SU-DHL-6 (cell line): ENCODE measurements at regions not wholly inside any gene's neighbourhood (a gene's known extent, or its start where the extent isn't known, plus 50 kb on each side); places are given as distances from the start of the nearest gene placed in this dataset.

Experiments used
- CTCF ChIP-seq: fragments of 200-600 bp; sonication (generic); IDR thresholded peaks from one replicate; pipeline ENCODE4 v1.5.1; 2017; ENCODE audit warnings: antibody characterized with exemption, mild to moderate bottlenecking, low read length, moderate library complexity; ENCODE audit not compliant: insufficient read depth, poor library complexity, severe bottlenecking
- EZH2phosphoT487 ChIP-seq: fragments of 200-600 bp; sonication (generic), shearing (Covaris generic); conservative IDR thresholded peaks from 2 replicates; pipeline ENCODE4 v1.6.1; 2018; ENCODE audit warnings: mild to moderate bottlenecking, antibody characterized with exemption, low read length, moderate library complexity, mixed read lengths

- TF ChIP-seq CTCF = no peak
- TF ChIP-seq EZH2phosphoT487 = no peak
These were observed 437.0 kb downstream of the LMO4 start for GRCh38 chr1:87765681-87766070.
